GM12891 (cell line): ENCODE measurements at regions not wholly inside any gene's neighbourhood (a gene's known extent, or its start where the extent isn't known, plus 50 kb on each side); places are given as distances from the start of the nearest gene placed in this dataset.

Source experiments
- DNase-seq: peaks from one replicate; pipeline ENCODE4 v3.0.0; 2011; ENCODE audit warnings: low spot score; ENCODE audit not compliant: insufficient read length
- FAIRE-seq: peaks from 2 replicates; lab custom pipeline; 2011; peaks lifted over from hg19 to GRCh38; lab: Jason Lieb, UNC
- PAX5 ChIP-seq: IDR thresholded peaks from 2 replicates; pipeline ENCODE4 v1.6.1; 2011; ENCODE audit warnings: low read length, moderate library complexity, mild to moderate bottlenecking; ENCODE audit not compliant: insufficient read depth, severe bottlenecking
- POLR2A ChIP-seq: IDR thresholded peaks from 2 replicates; pipeline ENCODE4 v1.6.1; 2011; ENCODE audit warnings: low read depth, low read length, control low read depth
- POLR2AphosphoS5 ChIP-seq: IDR thresholded peaks from 2 replicates; pipeline ENCODE4 v1.6.1; 2011; ENCODE audit warnings: low read depth, low read length, control low read depth
- POU2F2 ChIP-seq: IDR thresholded peaks from 2 replicates; pipeline ENCODE4 v1.6.1; 2011; ENCODE audit warnings: low read depth, mild to moderate bottlenecking, control low read depth, low read length, moderate library complexity
- SPI1 ChIP-seq: IDR thresholded peaks from 2 replicates; pipeline ENCODE4 v1.6.1; 2011; ENCODE audit warnings: low read depth, low read length, control low read depth
- TAF1 ChIP-seq: IDR thresholded peaks from 2 replicates; pipeline ENCODE4 v1.6.1; 2011; ENCODE audit warnings: low read depth, low read length, control low read depth

- DNase-seq: no peak
- no peak for FAIRE-seq
- no peak for TF ChIP-seq TAF1
- TF ChIP-seq PAX5: no peak
- no peak for TF ChIP-seq POLR2AphosphoS5
- TF ChIP-seq SPI1: no peak
- TF ChIP-seq POU2F2: no peak
- no peak for TF ChIP-seq POLR2A
Measured at GRCh38 chr3:70556056-70556455, 243.6 kb upstream of the MDFIC2 start.

- DNase-seq: no peak
- FAIRE-seq: no peak
- no peak for TF ChIP-seq POLR2AphosphoS5
- TF ChIP-seq SPI1: no peak
- TF ChIP-seq POU2F2: no peak
- no peak for TF ChIP-seq POLR2A
- TF ChIP-seq PAX5: no peak
- no peak for TF ChIP-seq TAF1
Measured at GRCh38 chr3:70554170-70554569, 241.7 kb upstream of the MDFIC2 start.

GRCh38 chr3:70550723-70551319 is 238.4 kb upstream of the MDFIC2 start:
- no peak for FAIRE-seq
- TF ChIP-seq TAF1: no peak
- no peak for TF ChIP-seq POU2F2
- TF ChIP-seq POLR2AphosphoS5: no peak
- TF ChIP-seq SPI1: no peak
- TF ChIP-seq PAX5: no peak
- TF ChIP-seq POLR2A: no peak
- DNase-seq: no peak

GRCh38 chr3:70546679-70547078 is 234.2 kb upstream of the MDFIC2 start:
- DNase-seq: no peak
- FAIRE-seq: no peak
- TF ChIP-seq POU2F2: no peak
- TF ChIP-seq SPI1: no peak
- TF ChIP-seq POLR2AphosphoS5: no peak
- TF ChIP-seq TAF1: no peak
- no peak for TF ChIP-seq PAX5
- no peak for TF ChIP-seq POLR2A

GRCh38 chr3:70543493-70543892 is 231.1 kb upstream of the MDFIC2 start:
- FAIRE-seq (no peak), DNase-seq (no peak)
- TF ChIP-seq POU2F2 (no peak), POLR2A (no peak), PAX5 (no peak), TAF1 (no peak), POLR2AphosphoS5 (no peak)

GRCh38 chr3:70539908-70540307 is 227.5 kb upstream of the MDFIC2 start:
- DNase-seq (no peak), FAIRE-seq (no peak)
- TF ChIP-seq SPI1: no peak
- no peak for TF ChIP-seq POU2F2
- no peak for TF ChIP-seq POLR2AphosphoS5
- TF ChIP-seq PAX5: no peak
- no peak for TF ChIP-seq POLR2A
- no peak for TF ChIP-seq TAF1

- TF ChIP-seq POU2F2: no peak
- TF ChIP-seq SPI1: no peak
- TF ChIP-seq POLR2AphosphoS5: no peak
- TF ChIP-seq PAX5: no peak
- TF ChIP-seq POLR2A: no peak
- no peak for TF ChIP-seq TAF1
- FAIRE-seq (no peak), DNase-seq (no peak)
Measured at GRCh38 chr3:70532806-70533205, 220.4 kb upstream of the MDFIC2 start.

- FAIRE-seq: no peak
- no peak for DNase-seq
- TF ChIP-seq PAX5: no peak
- no peak for TF ChIP-seq POLR2AphosphoS5
- TF ChIP-seq SPI1: no peak
- TF ChIP-seq POLR2A: no peak
- TF ChIP-seq TAF1: no peak
- no peak for TF ChIP-seq POU2F2
Measured at GRCh38 chr3:70531838-70532489, 219.5 kb upstream of the MDFIC2 start.

- TF ChIP-seq TAF1: no peak
- TF ChIP-seq POLR2A: no peak
- DNase-seq (no peak), FAIRE-seq (no peak)
Measured at GRCh38 chr3:70531063-70531657, 218.7 kb upstream of the MDFIC2 start.
